ENCODE measurements at regions not wholly inside any gene's neighbourhood (a gene's known extent, or its start where the extent isn't known, plus 50 kb on each side); places are given as distances from the start of the nearest gene placed in this dataset.

GRCh38 chr2:144198116-144198515 lies 321.8 kb downstream of the ZEB2 start:
- TF ChIP-seq OVOL3 (tag by site-specific recombination; IDR thresholded peaks at IDR 0.05) (no peak), ZNF114 (tag by site-specific recombination; IDR thresholded peaks at IDR 0.05) (no peak), ZNF133 (tag by site-specific recombination; IDR thresholded peaks at IDR 0.05) (no peak), SP7 (tag by site-specific recombination; IDR thresholded peaks at IDR 0.05) (no peak), ZNF791 (tag by site-specific recombination; IDR thresholded peaks at IDR 0.05) (no peak), TRIM28 (IDR thresholded peaks at IDR 0.05; ENCODE audit: borderline replicate concordance, low read length) (no peak), YY1 (tag by site-specific recombination; IDR thresholded peaks at IDR 0.05) (no peak), ZNF514 (tag by site-specific recombination; IDR thresholded peaks at IDR 0.05) (no peak), PBX3 (CRISPR knock-in tag; IDR thresholded peaks at IDR 0.05) (no peak), ZNF10 (tag by site-specific recombination; IDR thresholded peaks at IDR 0.05) (no peak), ZNF132 (tag by site-specific recombination; IDR thresholded peaks at IDR 0.05; ENCODE audit: borderline replicate concordance) (no peak), MZF1 (tag by site-specific recombination; IDR thresholded peaks at IDR 0.05; ENCODE audit: borderline replicate concordance) (no peak)
